K562 (cell line): ENCODE measurements at regions not wholly inside any gene's neighbourhood (a gene's known extent, or its start where the extent isn't known, plus 50 kb on each side); places are given as distances from the start of the nearest gene placed in this dataset.

Source experiments
- ATAC-seq: fragments of 200-7000 bp; cut with Tn5 transposase; 3 replicates; pipeline ENCODE4 v1.9.1; 2020; ENCODE audit warnings: moderate library complexity
- BruUV-seq: library from RNA; stranded (reverse); fragments of 400-500 nt; replicated peaks from 2 replicates; lab custom pipeline; 2021; lab: Mats Ljungman, UMichigan
- CTCF ChIA-PET: fragments of 300-600 bp; formaldehyde crosslinking; extraction: SDS; loops from one replicate; lab custom pipeline; 2021; ENCODE audit warnings: low intra/inter-chr PET ratio; lab: Yijun Ruan, JAX
- POLR2A ChIA-PET: fragments of 300-600, 350-650 bp; sonication (Branson Sonifier 250); formaldehyde crosslinking; extraction: SDS; loops from one replicate; lab custom pipeline; 2021; ENCODE audit warnings: antibody characterized with exemption, inconsistent platforms; lab: Yijun Ruan, JAX
- DNase-seq, 4 experiments: peaks; one replicate each; pipeline versions ENCODE4 v3.0.0 to v3.0.0-alpha.2; 2011 to 2018; ENCODE audit warnings: low spot score in 3 of 4, mixed read lengths in 3 of 4; ENCODE audit errors: extremely low read depth in 1 of 4
- FAIRE-seq: peaks from 2 replicates; lab custom pipeline; 2011; peaks lifted over from hg19 to GRCh38; lab: Jason Lieb, UNC
- H2AFZ ChIP-seq: 2 replicates; pipeline ENCODE4 v1.6.0; 2011; ENCODE audit warnings: low read depth, low read length, control low read depth, inconsistent platforms
- H3K27ac ChIP-seq: fragments of 200-600 bp; 3 replicates; pipeline ENCODE4 v1.8.0; 2011; ENCODE audit warnings: low read depth, mild to moderate bottlenecking, control low read depth, inconsistent platforms, low read length, moderate library complexity, mixed read lengths; ENCODE audit errors: extremely low read depth
- H3K27me3 ChIP-seq, 2 experiments: fragments of 300-600 bp in 1 of 2; 2 replicates in 1 of 2; 3 replicates in 1 of 2; pipeline versions ENCODE4 v1.6.0 to v1.8.0; 2011; ENCODE audit warnings: inconsistent platforms in 2 of 2, low read length in 2 of 2, mild to moderate bottlenecking in 1 of 2, mixed read lengths in 1 of 2, moderate library complexity in 1 of 2; ENCODE audit not compliant: control insufficient read depth in 2 of 2, insufficient read depth in 2 of 2
- H3K36me3 ChIP-seq: fragments of 300-600 bp; 3 replicates; pipeline ENCODE4 v1.8.0; 2011; ENCODE audit warnings: mild to moderate bottlenecking, low read length, inconsistent platforms; ENCODE audit not compliant: control insufficient read depth, insufficient read depth
- H3K4me1 ChIP-seq, 2 experiments: fragments of 200-600 bp in 1 of 2; replicated peaks in 1 of 2; 2 replicates in 1 of 2; 3 replicates in 1 of 2; pipeline versions ENCODE4 v1.5.1 to v1.8.0; 2011; ENCODE audit warnings: inconsistent platforms in 2 of 2, low read length in 2 of 2, mild to moderate bottlenecking in 1 of 2, mixed read lengths in 1 of 2, moderate library complexity in 1 of 2; ENCODE audit not compliant: control insufficient read depth in 2 of 2, insufficient read depth in 2 of 2
- H3K4me2 ChIP-seq: 2 replicates; pipeline ENCODE4 v1.6.1; 2011; ENCODE audit warnings: low read length, control low read depth, inconsistent platforms, mixed read lengths; ENCODE audit not compliant: insufficient read depth
- H3K4me3 ChIP-seq: fragments of 200-600 bp; sonication (generic), shearing (Covaris generic); 2 replicates; pipeline ENCODE4 v1.5.1; 2016; ENCODE audit warnings: control low read depth, inconsistent platforms
- H3K79me2 ChIP-seq: fragments of 200-600 bp; 3 replicates; pipeline ENCODE4 v1.8.0; 2011; ENCODE audit warnings: low read length, inconsistent platforms; ENCODE audit not compliant: control insufficient read depth, insufficient read depth
- H3K9ac ChIP-seq, 2 experiments: 2 replicates each; pipeline versions ENCODE4 v1.6.0 to v1.6.1; 2011; ENCODE audit warnings: low read depth in 2 of 2, low read length in 2 of 2, control low read depth in 1 of 2, inconsistent platforms in 1 of 2, mild to moderate bottlenecking in 1 of 2, mixed read lengths in 1 of 2; ENCODE audit not compliant: insufficient read depth in 1 of 2
- H3K9me1 ChIP-seq: one replicate; pipeline ENCODE4 v1.6.0; 2011; ENCODE audit warnings: inconsistent platforms, mild to moderate bottlenecking, low read length, moderate library complexity; ENCODE audit not compliant: control insufficient read depth, insufficient read depth
- H3K9me3 ChIP-seq: replicated peaks from 2 replicates; pipeline ENCODE4 v1.5.1; 2011; ENCODE audit warnings: low read depth, low read length, inconsistent platforms; ENCODE audit not compliant: control insufficient read depth, insufficient read depth
- H4K20me1 ChIP-seq: replicated peaks from 2 replicates; pipeline ENCODE4 v1.6.1; 2011; ENCODE audit warnings: low read length, inconsistent platforms, mixed read lengths; ENCODE audit not compliant: control insufficient read depth, insufficient read depth
- ATF1 ChIP-seq, 2 experiments: fragments of 450-650 bp in 1 of 2; IDR thresholded peaks; 2 replicates each; pipeline ENCODE4 v1.6.1; 2016; ENCODE audit warnings: missing compliant biosample characterization in 1 of 2, missing genetic modification characterization in 1 of 2
- ETV6 ChIP-seq, 3 experiments: fragments of 150-350 bp in 1 of 3; sonication (generic) in 1 of 3; formaldehyde crosslinking in 1 of 3; IDR thresholded peaks; 2 replicates each; pipeline versions ENCODE4 v1.6.1 to v1.8.0; 2014 to 2022; ENCODE audit warnings: borderline replicate concordance in 2 of 3, low read depth in 2 of 3, antibody characterized with exemption in 1 of 3, low read length in 1 of 3, mild to moderate bottlenecking in 1 of 3, missing genetic modification reagents in 1 of 3
- LEF1 ChIP-seq: fragments of 450-650 bp; IDR thresholded peaks from 2 replicates; pipeline ENCODE4 v1.6.1; 2016; ENCODE audit warnings: mild to moderate bottlenecking
- MAFG ChIP-seq: fragments of 450-650 bp; conservative IDR thresholded peaks from 2 replicates; pipeline ENCODE4 v1.6.1; 2016; ENCODE audit warnings: missing genetic modification characterization, missing compliant biosample characterization
- NEUROD1 ChIP-seq: fragments of 150-350 bp; IDR thresholded peaks from 2 replicates; pipeline ENCODE4 v1.6.1; 2014; ENCODE audit warnings: borderline replicate concordance, low read length, low read depth; ENCODE audit not compliant: partially characterized antibody
- NR2F6 ChIP-seq: fragments of 450-650 bp; formaldehyde crosslinking; IDR thresholded peaks from 2 replicates; pipeline ENCODE4 v1.4.0; 2020; ENCODE audit warnings: mild to moderate bottlenecking
- SAFB2 ChIP-seq: fragments of 200-400 bp; formaldehyde crosslinking; IDR thresholded peaks from 2 replicates; pipeline ENCODE4 v1.6.1; 2018; ENCODE audit warnings: borderline replicate concordance, low read length, low read depth, moderate library complexity; ENCODE audit not compliant: severe bottlenecking
- SPI1 ChIP-seq: IDR thresholded peaks from 2 replicates; pipeline ENCODE4 v1.6.1; 2011; ENCODE audit warnings: low read depth, low read length, control low read depth, borderline replicate concordance
- TFAM ChIP-seq: fragments of 250-450 bp; sonication (Bioruptor Pico); conservative IDR thresholded peaks from 2 replicates; pipeline ENCODE4 v1.5.0; 2021; ENCODE audit warnings: mild to moderate bottlenecking, moderate library complexity
- WHSC1 ChIP-seq: IDR thresholded peaks from one replicate; pipeline ENCODE4 v1.6.1; 2012; ENCODE audit warnings: low read length, control low read depth, inconsistent platforms
- ZNF668 ChIP-seq: fragments of 250-450 bp; sonication (Bioruptor Pico); IDR thresholded peaks from 2 replicates; pipeline ENCODE4 v1.8.0; 2022; ENCODE audit warnings: mild to moderate bottlenecking, inconsistent platforms
- ZSCAN29 ChIP-seq: fragments of 450-650 bp; IDR thresholded peaks from 2 replicates; pipeline ENCODE4 v1.6.1; 2017
- WGBS: fragments of 100-300 bp; shearing (Covaris generic); methylation state at CpG from one replicate; pipeline ENCODE4 v1.1.6; 2016; ENCODE audit warnings: low coverage, mixed read lengths; ENCODE audit not compliant: insufficient coverage; ENCODE audit errors: missing lambda C conversion rate; 5-methylcytosine and 5-hydroxymethylcytosine counted together
- in situ Hi-C: fragments of 300-500 bp; cut with MboI; formaldehyde crosslinking; loops from 4 replicates; pipeline ENCODE4 v1.15.0; 2018; ENCODE audit warnings: inconsistent platforms, mixed read lengths
- intact Hi-C: fragments of 100-400 bp; cut with micrococcal nuclease; formaldehyde crosslinking; loops from 2 replicates; pipeline ENCODE4 v1.14.2; 2022
- TF ChIP-seq, protein P1 (sequence below): sonication (generic); formaldehyde crosslinking; IDR thresholded peaks from 2 replicates; pipeline ENCODE4 v1.8.1; 2023; ENCODE audit warnings: mild to moderate bottlenecking, missing genetic modification reagents

DNA sequence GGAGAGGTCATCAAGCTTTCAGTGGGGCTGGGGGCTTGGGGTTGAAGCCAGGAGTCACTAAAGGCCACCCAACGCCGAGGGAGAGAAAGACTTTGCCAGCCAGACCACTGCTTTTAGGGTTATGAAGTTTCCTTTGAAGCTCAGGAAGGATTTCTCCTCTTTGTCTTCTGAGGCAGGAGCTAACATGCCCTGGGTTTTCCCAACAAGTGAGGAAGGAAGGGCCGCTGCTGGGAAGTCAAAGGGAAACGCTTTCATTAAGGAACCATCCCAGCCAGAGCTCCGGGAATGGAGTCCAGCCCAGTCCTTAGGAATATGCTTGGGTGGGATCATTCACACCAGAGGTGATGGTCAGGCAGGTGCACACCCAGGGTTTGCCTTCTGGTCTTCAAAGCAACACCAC is 436.9 kb downstream of the PRDM2 start:
- in situ Hi-C loops (no loop called here), intact Hi-C loops (no loop called here)
- no peak overlapping the region for H3K27ac ChIP-seq
- CTCF ChIA-PET: no interaction called here
- H3K4me2 ChIP-seq: no peak overlapping the region
- H3K36me3 ChIP-seq: no peaks in the 10 kb centered on the region
- no peaks in the 10 kb centered on the region for H3K79me2 ChIP-seq
- H3K9ac ChIP-seq: no peak overlapping the region
- ATAC-seq (no peak), FAIRE-seq (no peak), DNase-seq (no peak)
- POLR2A ChIA-PET: interaction anchor here (0.8 kb wide), 1 partner anchor 263 kb away, joined by 3 read pairs; no protein-coding TSS in a partner anchor
- no peak overlapping the region for H3K4me3 ChIP-seq
- H3K27me3 ChIP-seq: peaks cover 2 to 30% of the 10 kb centered on the region in 2 experiments; a peak in 4 of 5 replicates
- H4K20me1 ChIP-seq: no peaks in the 10 kb centered on the region
- H2AFZ ChIP-seq: no peak overlapping the region
- WGBS: 0% methylated on average over 5 of the region's 5 CpGs
- TF ChIP-seq TFAM (CRISPR knock-in tag) (no peak), WHSC1 (no peak), ZNF668 (CRISPR knock-in tag) (no peak), SPI1 (no peak), MAFG (tag) (no peak), ZSCAN29 (no peak), SAFB2 (no peak), LEF1 (no peak), NEUROD1 (no peak), ATF1 (CRISPR knock-in tag; IDR thresholded peaks at IDR 0.05) (no peak), ATF1 (tag; IDR thresholded peaks at IDR 0.05) (no peak), NR2F6 (no peak), ETV6 (IDR thresholded peaks at IDR 0.05; ENCODE audit: borderline replicate concordance in 1 of 2, low read depth in 2 of 2, low read length in 1 of 2) (no peak), ETV6 (CRISPR knock-in tag; IDR thresholded peaks at IDR 0.05; ENCODE audit: borderline replicate concordance) (no peak)
- TF ChIP-seq, protein P1, sequence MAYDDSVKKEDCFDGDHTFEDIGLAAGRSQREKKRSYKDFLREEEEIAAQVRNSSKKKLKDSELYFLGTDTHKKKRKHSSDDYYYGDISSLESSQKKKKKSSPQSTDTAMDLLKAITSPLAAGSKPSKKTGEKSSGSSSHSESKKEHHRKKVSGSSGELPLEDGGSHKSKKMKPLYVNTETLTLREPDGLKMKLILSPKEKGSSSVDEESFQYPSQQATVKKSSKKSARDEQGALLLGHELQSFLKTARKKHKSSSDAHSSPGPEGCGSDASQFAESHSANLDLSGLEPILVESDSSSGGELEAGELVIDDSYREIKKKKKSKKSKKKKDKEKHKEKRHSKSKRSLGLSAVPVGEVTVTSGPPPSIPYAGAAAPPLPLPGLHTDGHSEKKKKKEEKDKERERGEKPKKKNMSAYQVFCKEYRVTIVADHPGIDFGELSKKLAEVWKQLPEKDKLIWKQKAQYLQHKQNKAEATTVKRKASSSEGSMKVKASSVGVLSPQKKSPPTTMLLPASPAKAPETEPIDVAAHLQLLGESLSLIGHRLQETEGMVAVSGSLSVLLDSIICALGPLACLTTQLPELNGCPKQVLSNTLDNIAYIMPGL (CRISPR knock-in tag): no peak
- no peaks in the 10 kb centered on the region for H3K9me1 ChIP-seq
- no peaks in the 10 kb centered on the region for H3K9me3 ChIP-seq
- no TSS peak for BruUV-seq
- H3K4me1 ChIP-seq: no peaks in the 10 kb centered on the region
